Ishikawa (cell line): ENCODE measurements at regions not wholly inside any gene's neighbourhood (a gene's known extent, or its start where the extent isn't known, plus 50 kb on each side); places are given as distances from the start of the nearest gene placed in this dataset.

Experiments used
- CEBPB ChIP-seq: IDR thresholded peaks from 2 replicates; pipeline ENCODE4 v1.6.1; 2012
- CREB1 ChIP-seq: IDR thresholded peaks from 2 replicates; pipeline ENCODE4 v1.6.1; 2012; ENCODE audit warnings: low read depth
- EGR1 ChIP-seq: IDR thresholded peaks from 2 replicates; pipeline ENCODE4 v1.6.1; 2012
- EP300 ChIP-seq: IDR thresholded peaks from 2 replicates; pipeline ENCODE4 v1.6.1; 2012; ENCODE audit warnings: borderline replicate concordance
- FOXM1 ChIP-seq: IDR thresholded peaks from 2 replicates; pipeline ENCODE4 v1.6.1; 2012; ENCODE audit warnings: low read depth, borderline replicate concordance
- NFIC ChIP-seq: IDR thresholded peaks from 2 replicates; pipeline ENCODE4 v1.6.1; 2012
- RAD21 ChIP-seq: IDR thresholded peaks from 2 replicates; pipeline ENCODE4 v1.6.1; 2012; ENCODE audit warnings: low read depth
- TAF1 ChIP-seq: IDR thresholded peaks from 2 replicates; pipeline ENCODE4 v1.6.1; 2012; ENCODE audit warnings: low read depth, mild to moderate bottlenecking
- TCF12 ChIP-seq: IDR thresholded peaks from 2 replicates; pipeline ENCODE4 v1.6.1; 2012; ENCODE audit warnings: low read depth
- TEAD4 ChIP-seq: IDR thresholded peaks from 2 replicates; pipeline ENCODE4 v1.6.1; 2012
- YY1 ChIP-seq: IDR thresholded peaks from 2 replicates; pipeline ENCODE4 v1.6.1; 2012; ENCODE audit warnings: low read depth
- ZBTB7A ChIP-seq: IDR thresholded peaks from 2 replicates; pipeline ENCODE4 v1.6.1; 2012; ENCODE audit warnings: low read depth
- TF ChIP-seq, protein P1 (sequence below): IDR thresholded peaks from 2 replicates; pipeline ENCODE4 v1.6.1; 2012; ENCODE audit warnings: low read depth, mild to moderate bottlenecking
- TF ChIP-seq, protein P2 (sequence below): IDR thresholded peaks from 2 replicates; pipeline ENCODE4 v1.6.1; 2012
- TF ChIP-seq, protein P3 (sequence below): IDR thresholded peaks from 2 replicates; pipeline ENCODE4 v1.6.1; 2012

DNA sequence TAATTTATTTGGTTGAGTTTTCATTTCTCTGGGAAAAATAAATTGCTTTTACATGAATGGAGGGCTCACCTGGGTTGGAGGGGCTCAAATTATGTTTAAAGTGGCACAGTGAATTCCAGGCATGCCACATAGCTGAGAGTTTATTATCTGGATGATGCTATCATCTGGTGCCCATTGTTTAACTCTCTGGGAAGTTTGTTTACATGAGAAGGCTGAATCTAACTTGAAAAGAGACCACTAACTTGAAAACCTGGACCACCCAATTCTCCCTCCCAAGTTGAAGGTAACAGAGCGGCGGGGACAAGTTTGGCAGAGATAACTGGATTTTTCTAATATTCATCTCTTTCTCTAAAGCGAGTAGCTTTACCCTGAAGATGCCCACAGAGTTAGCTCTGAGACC is 321.5 kb upstream of the GHITM start:
- TF ChIP-seq CREB1, result no peak
- no peak for TF ChIP-seq NFIC
- no peak for TF ChIP-seq TCF12
- TF ChIP-seq TEAD4, result no peak
- TF ChIP-seq EP300, result no peak
- TF ChIP-seq, protein P1, sequence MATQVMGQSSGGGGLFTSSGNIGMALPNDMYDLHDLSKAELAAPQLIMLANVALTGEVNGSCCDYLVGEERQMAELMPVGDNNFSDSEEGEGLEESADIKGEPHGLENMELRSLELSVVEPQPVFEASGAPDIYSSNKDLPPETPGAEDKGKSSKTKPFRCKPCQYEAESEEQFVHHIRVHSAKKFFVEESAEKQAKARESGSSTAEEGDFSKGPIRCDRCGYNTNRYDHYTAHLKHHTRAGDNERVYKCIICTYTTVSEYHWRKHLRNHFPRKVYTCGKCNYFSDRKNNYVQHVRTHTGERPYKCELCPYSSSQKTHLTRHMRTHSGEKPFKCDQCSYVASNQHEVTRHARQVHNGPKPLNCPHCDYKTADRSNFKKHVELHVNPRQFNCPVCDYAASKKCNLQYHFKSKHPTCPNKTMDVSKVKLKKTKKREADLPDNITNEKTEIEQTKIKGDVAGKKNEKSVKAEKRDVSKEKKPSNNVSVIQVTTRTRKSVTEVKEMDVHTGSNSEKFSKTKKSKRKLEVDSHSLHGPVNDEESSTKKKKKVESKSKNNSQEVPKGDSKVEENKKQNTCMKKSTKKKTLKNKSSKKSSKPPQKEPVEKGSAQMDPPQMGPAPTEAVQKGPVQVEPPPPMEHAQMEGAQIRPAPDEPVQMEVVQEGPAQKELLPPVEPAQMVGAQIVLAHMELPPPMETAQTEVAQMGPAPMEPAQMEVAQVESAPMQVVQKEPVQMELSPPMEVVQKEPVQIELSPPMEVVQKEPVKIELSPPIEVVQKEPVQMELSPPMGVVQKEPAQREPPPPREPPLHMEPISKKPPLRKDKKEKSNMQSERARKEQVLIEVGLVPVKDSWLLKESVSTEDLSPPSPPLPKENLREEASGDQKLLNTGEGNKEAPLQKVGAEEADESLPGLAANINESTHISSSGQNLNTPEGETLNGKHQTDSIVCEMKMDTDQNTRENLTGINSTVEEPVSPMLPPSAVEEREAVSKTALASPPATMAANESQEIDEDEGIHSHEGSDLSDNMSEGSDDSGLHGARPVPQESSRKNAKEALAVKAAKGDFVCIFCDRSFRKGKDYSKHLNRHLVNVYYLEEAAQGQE, result no peak
- no peak for TF ChIP-seq RAD21
- TF ChIP-seq, protein P2, sequence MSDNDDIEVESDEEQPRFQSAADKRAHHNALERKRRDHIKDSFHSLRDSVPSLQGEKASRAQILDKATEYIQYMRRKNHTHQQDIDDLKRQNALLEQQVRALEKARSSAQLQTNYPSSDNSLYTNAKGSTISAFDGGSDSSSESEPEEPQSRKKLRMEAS, result no peak
- no peak for TF ChIP-seq EGR1
- TF ChIP-seq TAF1, result no peak
- no peak for TF ChIP-seq ZBTB7A
- no peak for TF ChIP-seq CEBPB
- TF ChIP-seq, protein P3, sequence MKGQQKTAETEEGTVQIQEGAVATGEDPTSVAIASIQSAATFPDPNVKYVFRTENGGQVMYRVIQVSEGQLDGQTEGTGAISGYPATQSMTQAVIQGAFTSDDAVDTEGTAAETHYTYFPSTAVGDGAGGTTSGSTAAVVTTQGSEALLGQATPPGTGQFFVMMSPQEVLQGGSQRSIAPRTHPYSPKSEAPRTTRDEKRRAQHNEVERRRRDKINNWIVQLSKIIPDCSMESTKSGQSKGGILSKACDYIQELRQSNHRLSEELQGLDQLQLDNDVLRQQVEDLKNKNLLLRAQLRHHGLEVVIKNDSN, result no peak
- no peak for TF ChIP-seq FOXM1
- TF ChIP-seq YY1, result no peak

DNA sequence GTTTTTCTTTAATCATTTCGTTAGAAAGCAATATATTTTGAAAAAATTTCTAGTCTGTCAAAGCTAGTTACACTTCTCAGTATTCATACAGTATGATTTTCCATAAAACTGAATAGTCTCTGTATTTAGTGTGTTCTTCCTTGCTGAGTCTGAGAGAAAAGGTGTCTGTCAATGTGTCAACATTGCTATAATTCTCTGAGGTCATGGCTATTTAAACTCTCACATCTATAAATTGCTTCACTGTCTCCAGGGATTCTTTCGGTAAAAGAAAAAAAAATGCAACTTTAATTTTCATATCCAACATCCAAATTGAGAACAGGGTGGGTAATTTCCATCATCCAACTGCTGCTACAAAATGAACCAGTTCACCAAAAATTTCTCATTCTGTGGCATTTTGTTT is 319.7 kb upstream of the GHITM start:
- TF ChIP-seq NFIC, result no peak
- TF ChIP-seq EGR1, result no peak
- TF ChIP-seq CEBPB, result no peak
- TF ChIP-seq TCF12, result no peak
- no peak for TF ChIP-seq TEAD4
- TF ChIP-seq YY1, result no peak
- no peak for TF ChIP-seq RAD21
- TF ChIP-seq, protein P3, result no peak
- TF ChIP-seq, protein P1, result no peak
- TF ChIP-seq FOXM1, result no peak
- TF ChIP-seq EP300, result no peak
- no peak for TF ChIP-seq ZBTB7A
- TF ChIP-seq, protein P2, result no peak
- no peak for TF ChIP-seq CREB1
- no peak for TF ChIP-seq TAF1

DNA sequence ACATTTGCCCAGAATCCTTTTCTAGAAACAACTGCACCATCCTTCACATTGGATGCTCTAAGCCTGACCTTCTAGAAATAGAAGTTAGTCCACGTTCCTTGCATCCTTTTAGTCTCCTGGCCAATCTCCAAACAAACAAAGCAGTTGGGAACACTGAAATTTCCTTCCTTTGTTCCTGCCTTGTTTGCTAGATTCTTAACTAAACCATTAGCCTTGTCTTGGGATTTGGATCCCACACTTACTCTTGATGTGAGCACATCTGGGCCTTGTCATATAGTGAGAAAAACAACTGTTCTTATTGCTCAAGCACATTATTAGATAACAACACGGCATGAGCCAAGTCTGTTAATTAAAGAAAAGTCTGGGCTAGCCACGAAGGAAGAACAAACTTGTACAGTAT is 319.3 kb upstream of the GHITM start:
- TF ChIP-seq, protein P2, result no peak
- no peak for TF ChIP-seq NFIC
- TF ChIP-seq FOXM1, result no peak
- no peak for TF ChIP-seq EP300
- no peak for TF ChIP-seq YY1
- TF ChIP-seq TEAD4, result no peak
- no peak for TF ChIP-seq EGR1
- TF ChIP-seq, protein P3, result no peak
- no peak for TF ChIP-seq RAD21
- TF ChIP-seq ZBTB7A, result no peak
- TF ChIP-seq, protein P1, result no peak
- TF ChIP-seq CREB1, result no peak
- TF ChIP-seq CEBPB, result no peak

DNA sequence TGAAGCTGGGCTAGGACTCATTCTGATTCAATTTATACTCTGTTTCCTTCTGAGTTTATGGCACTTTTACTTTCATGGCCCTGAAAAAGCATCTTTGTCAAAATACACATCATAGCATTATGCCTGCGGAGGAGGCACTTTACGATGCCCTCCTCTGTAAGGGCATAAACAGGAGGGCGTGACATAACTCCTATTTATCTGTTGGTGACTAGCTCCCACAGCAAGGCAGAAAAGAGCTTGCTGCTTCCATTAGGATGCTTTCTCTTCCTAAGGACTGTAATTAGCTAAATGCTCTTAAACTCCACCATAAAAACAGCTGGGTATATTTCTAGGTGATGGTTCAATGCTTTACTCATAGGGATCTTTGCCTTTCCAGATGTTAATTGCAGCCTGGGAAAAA is 315.2 kb upstream of the GHITM start:
- no peak for TF ChIP-seq RAD21
